H1 (cell line): ENCODE measurements at regions not wholly inside any gene's neighbourhood (a gene's known extent, or its start where the extent isn't known, plus 50 kb on each side); places are given as distances from the start of the nearest gene placed in this dataset.

ENCODE experiments used
- CTCF ChIA-PET: fragments of 300-600 bp; sonication (Branson Sonifier 250); formaldehyde crosslinking; loops from one replicate; lab custom pipeline; 2021; ENCODE audit not compliant: partially characterized antibody; lab: Charles Lee
- POLR2A ChIA-PET: fragments of 300-600 bp; sonication (Branson Sonifier 250); formaldehyde crosslinking; loops from one replicate; lab custom pipeline; 2021; ENCODE audit warnings: inconsistent platforms; ENCODE audit not compliant: partially characterized antibody; lab: Charles Lee
- DNase-seq, 2 experiments: peaks; one replicate each; pipeline versions ENCODE4 v3.0.0 to v3.0.0-alpha.2; 2010 to 2022; ENCODE audit warnings: low spot score in 2 of 2, low read depth in 1 of 2, mixed read lengths in 1 of 2
- FAIRE-seq: peaks from 2 replicates; lab custom pipeline; 2011; peaks lifted over from hg19 to GRCh38; lab: Jason Lieb, UNC
- H2AFZ ChIP-seq: 2 replicates; pipeline ENCODE4 v1.8.1; 2012; ENCODE audit warnings: low read length, inconsistent platforms
- H2AK5ac ChIP-seq: 2 replicates; pipeline ENCODE4 v1.6.1; 2013; ENCODE audit warnings: low read depth, low read length
- H2BK120ac ChIP-seq: replicated peaks from 2 replicates; pipeline ENCODE3; 2013; ENCODE audit warnings: low read depth, low read length, inconsistent platforms
- H2BK12ac ChIP-seq: 2 replicates; pipeline ENCODE4 v1.6.1; 2013; ENCODE audit warnings: low read depth, low read length
- H2BK15ac ChIP-seq: 2 replicates; pipeline ENCODE4 v1.6.1; 2013; ENCODE audit warnings: low read length
- H2BK20ac ChIP-seq: 2 replicates; pipeline ENCODE4 v1.6.1; 2013; ENCODE audit warnings: low read length
- H2BK5ac ChIP-seq: 2 replicates; pipeline ENCODE4 v1.6.1; 2013; ENCODE audit warnings: low read depth, low read length
- H3K14ac ChIP-seq: 2 replicates; pipeline ENCODE4 v1.6.1; 2013; ENCODE audit warnings: inconsistent platforms; ENCODE audit not compliant: insufficient read length
- H3K18ac ChIP-seq: 2 replicates; pipeline ENCODE4 v1.6.1; 2013; ENCODE audit warnings: low read length; ENCODE audit errors: extremely low read depth
- H3K23ac ChIP-seq: 2 replicates; pipeline ENCODE4 v1.6.1; 2013; ENCODE audit warnings: inconsistent platforms; ENCODE audit not compliant: insufficient read length
- H3K23me2 ChIP-seq: 2 replicates; pipeline ENCODE4 v1.6.1; 2013; ENCODE audit warnings: low read depth, low read length
- H3K27ac ChIP-seq: 2 replicates; pipeline ENCODE4 v1.6.1; 2011; ENCODE audit warnings: low read depth, low read length, inconsistent platforms
- H3K27me3 ChIP-seq, 4 experiments: replicated peaks in 1 of 4; 1 replicate in 1 of 4; 2 replicates in 3 of 4; pipeline versions ENCODE4 v1.6.1 to v1.8.1; 2011 to 2013; ENCODE audit warnings: low read length in 3 of 4, mild to moderate bottlenecking in 3 of 4, inconsistent platforms in 2 of 4, mixed read lengths in 2 of 4, moderate library complexity in 1 of 4; ENCODE audit not compliant: control insufficient read depth in 3 of 4, insufficient read depth in 3 of 4; ENCODE audit errors: extremely low read depth in 1 of 4
- H3K36me3 ChIP-seq, 4 experiments: 2 replicates each; pipeline versions ENCODE4 v1.6.1 to v1.8.1; 2011 to 2013; ENCODE audit warnings: mild to moderate bottlenecking in 4 of 4, low read length in 3 of 4, moderate library complexity in 2 of 4, control low read depth in 1 of 4, inconsistent platforms in 1 of 4; ENCODE audit not compliant: insufficient read depth in 4 of 4, control insufficient read depth in 2 of 4
- H3K4ac ChIP-seq: replicated peaks from 2 replicates; pipeline ENCODE3; 2013; ENCODE audit warnings: low read length, low read depth, mixed read lengths, inconsistent platforms; ENCODE audit not compliant: insufficient read length
- H3K4me1 ChIP-seq, 4 experiments: replicated peaks in 1 of 4; 1 replicate in 1 of 4; 2 replicates in 3 of 4; pipeline versions ENCODE4 v1.6.1 to v1.8.1; 2011 to 2013; ENCODE audit warnings: low read length in 3 of 4, inconsistent platforms in 2 of 4, mixed read lengths in 1 of 4; ENCODE audit not compliant: insufficient read depth in 4 of 4, control insufficient read depth in 3 of 4
- H3K4me2 ChIP-seq, 2 experiments: 2 replicates each; pipeline versions ENCODE4 v1.6.1 to v1.8.1; 2011 to 2013; ENCODE audit warnings: low read depth in 2 of 2, low read length in 2 of 2, control low read depth in 1 of 2, inconsistent platforms in 1 of 2, mild to moderate bottlenecking in 1 of 2; ENCODE audit not compliant: insufficient read depth in 1 of 2
- H3K4me3 ChIP-seq, 4 experiments: fragments of 200-600, 300-600 bp in 1 of 4; sonication (generic), shearing (Covaris generic), sonication (Bioruptor Twin) in 1 of 4; 2 replicates each; pipeline versions ENCODE4 v1.5.1 to v1.8.1; 2011 to 2016; ENCODE audit warnings: low read length in 4 of 4, low read depth in 3 of 4, control low read depth in 2 of 4, inconsistent platforms in 2 of 4, mild to moderate bottlenecking in 2 of 4, mixed read lengths in 1 of 4, moderate library complexity in 1 of 4; ENCODE audit not compliant: insufficient read depth in 2 of 4; ENCODE audit errors: extremely low read depth in 1 of 4
- H3K56ac ChIP-seq: replicated peaks from 2 replicates; pipeline ENCODE3; 2013; ENCODE audit warnings: low read depth, mild to moderate bottlenecking, mixed read lengths, low read length, inconsistent platforms; ENCODE audit not compliant: insufficient read length
- H3K79me1 ChIP-seq: 2 replicates; pipeline ENCODE4 v1.6.1; 2013; ENCODE audit warnings: low read depth, low read length, control low read depth
- H3K79me2 ChIP-seq, 2 experiments: 2 replicates each; pipeline versions ENCODE4 v1.6.1 to v1.8.1; 2012 to 2013; ENCODE audit warnings: low read length in 2 of 2, mild to moderate bottlenecking in 2 of 2, inconsistent platforms in 1 of 2; ENCODE audit not compliant: insufficient read depth in 2 of 2, control insufficient read depth in 1 of 2
- H3K9ac ChIP-seq, 4 experiments: replicated peaks in 1 of 4; 1 replicate in 1 of 4; 2 replicates in 3 of 4; pipeline versions ENCODE4 v1.6.1 to v1.8.1; 2011 to 2013; ENCODE audit warnings: low read depth in 3 of 4, low read length in 3 of 4, control low read depth in 2 of 4, mild to moderate bottlenecking in 2 of 4, moderate library complexity in 2 of 4, inconsistent platforms in 1 of 4; ENCODE audit errors: extremely low read depth in 1 of 4
- H3K9me3 ChIP-seq, 2 experiments: 2 replicates each; pipeline versions ENCODE4 v1.6.1 to v1.8.1; 2012 to 2013; ENCODE audit warnings: mild to moderate bottlenecking in 2 of 2, moderate library complexity in 2 of 2, control low read depth in 1 of 2, inconsistent platforms in 1 of 2, low read depth in 1 of 2, low read length in 1 of 2, mixed read lengths in 1 of 2; ENCODE audit not compliant: insufficient read depth in 2 of 2
- H4K20me1 ChIP-seq, 2 experiments: replicated peaks in 1 of 2; 2 replicates each; pipeline versions ENCODE3 to v1.8.1; 2011 to 2013; ENCODE audit warnings: inconsistent platforms in 2 of 2, low read length in 2 of 2, mild to moderate bottlenecking in 1 of 2; ENCODE audit not compliant: insufficient read depth in 2 of 2, control insufficient read depth in 1 of 2
- H4K5ac ChIP-seq: 2 replicates; pipeline ENCODE4 v1.6.1; 2013; ENCODE audit warnings: low read length, low read depth, mixed read lengths, inconsistent platforms; ENCODE audit not compliant: insufficient read length
- H4K8ac ChIP-seq: 2 replicates; pipeline ENCODE4 v1.8.0; 2013; ENCODE audit warnings: mild to moderate bottlenecking, moderate library complexity, low read length, inconsistent platforms; ENCODE audit not compliant: insufficient read depth; ENCODE audit errors: extremely low read depth
- H4K91ac ChIP-seq: replicated peaks from 2 replicates; pipeline ENCODE3; 2013; ENCODE audit warnings: low read length, mixed read lengths, inconsistent platforms; ENCODE audit not compliant: insufficient read length
- ASH2L ChIP-seq: fragments of 200-600, 300-600 bp; sonication (generic); IDR thresholded peaks from one replicate; pipeline ENCODE4 v1.7.1; 2017; ENCODE audit warnings: low read length
- ATF2 ChIP-seq: IDR thresholded peaks from 2 replicates; pipeline ENCODE4 v1.6.1; 2012; ENCODE audit warnings: low read length, inconsistent platforms
- CBX5 ChIP-seq: fragments of 300-800, 300-1000 bp; sonication (generic); IDR thresholded peaks from 2 replicates; pipeline ENCODE4 v1.7.1; 2016; ENCODE audit warnings: antibody characterized with exemption, low read length, low read depth
- EZH2 ChIP-seq: fragments of 200-600 bp; sonication (generic); IDR thresholded peaks from 2 replicates; pipeline ENCODE4 v1.7.1; 2012; ENCODE audit warnings: low read depth, mild to moderate bottlenecking, moderate library complexity, low read length, inconsistent platforms; ENCODE audit not compliant: severe bottlenecking
- POU5F1 ChIP-seq: IDR thresholded peaks from 2 replicates; pipeline ENCODE4 v1.6.1; 2011; ENCODE audit warnings: low read depth, mild to moderate bottlenecking, low read length, moderate library complexity
- SRF ChIP-seq: IDR thresholded peaks from 2 replicates; pipeline ENCODE4 v1.6.1; 2011; ENCODE audit warnings: mild to moderate bottlenecking, low read depth, low read length, moderate library complexity
- TBP ChIP-seq: IDR thresholded peaks from 2 replicates; pipeline ENCODE4 v1.6.1; 2011; ENCODE audit warnings: low read depth, low read length, improper control_type of control experiment
- WGBS, 2 experiments: shearing (Covaris generic) in 1 of 2; methylation state at CpG; one replicate each; pipeline versions ENCODE4 v1.1.6 to v1.1.7; 2013 to 2015; ENCODE audit warnings: low lambda C conversion rate in 2 of 2, mixed read lengths in 2 of 2, inconsistent platforms in 1 of 2, low coverage in 1 of 2, missing lambda C conversion rate in 1 of 2; ENCODE audit not compliant: insufficient replicate concordance in 2 of 2, insufficient coverage in 1 of 2, insufficient read length in 1 of 2; ENCODE audit errors: extremely low coverage in 1 of 2, missing lambda C conversion rate in 1 of 2; 5-methylcytosine and 5-hydroxymethylcytosine counted together

- no peak overlapping the region for H4K8ac ChIP-seq
- CTCF ChIA-PET: interaction anchor here (1.6 kb wide), 1 partner anchor 533 kb away, joined by 3 read pairs; no protein-coding TSS in a partner anchor
- no peaks in the 10 kb centered on the region for H3K27me3 ChIP-seq
- H4K91ac ChIP-seq: no peak overlapping the region
- H3K23ac ChIP-seq: no peak overlapping the region
- H4K20me1 ChIP-seq: no peaks in the 10 kb centered on the region
- H3K14ac ChIP-seq: no peak overlapping the region
- H3K36me3 ChIP-seq: no peaks in the 10 kb centered on the region
- H4K5ac ChIP-seq: no peak overlapping the region
- POLR2A ChIA-PET: no interaction called here
- no peaks in the 10 kb centered on the region for H3K4me1 ChIP-seq
- no peaks in the 10 kb centered on the region for H3K23me2 ChIP-seq
- H2BK5ac ChIP-seq: no peak overlapping the region
- FAIRE-seq: no peak
- no peak overlapping the region for H2AFZ ChIP-seq
- no peak overlapping the region for H3K9ac ChIP-seq
- H2BK12ac ChIP-seq: no peak overlapping the region
- H2BK15ac ChIP-seq: no peak overlapping the region
- no peak overlapping the region for H2BK20ac ChIP-seq
- H3K27ac ChIP-seq: no peak overlapping the region
- no peak overlapping the region for H2AK5ac ChIP-seq
- H3K18ac ChIP-seq: no peak overlapping the region
- 98% methylated on average over 2 of the region's 2 CpGs; no CpG with 5 or more reads in 1 of the 2 experiments for WGBS, 2 experiments
- H3K79me2 ChIP-seq: no peaks in the 10 kb centered on the region
- no peak overlapping the region for H2BK120ac ChIP-seq
- H3K56ac ChIP-seq: no peak overlapping the region
- no peaks in the 10 kb centered on the region for H3K79me1 ChIP-seq
- TF ChIP-seq CBX5 (no peak), TBP (no peak), ASH2L (no peak), SRF (no peak), POU5F1 (no peak), ATF2 (no peak), EZH2 (no peak)
- H3K4me2 ChIP-seq: no peak overlapping the region
- no peak overlapping the region for H3K4me3 ChIP-seq
- no peak overlapping the region for H3K4ac ChIP-seq
- no peak for DNase-seq
- peaks cover 0 to 2% of the 10 kb centered on the region in 2 experiments; a peak in 1 of 4 replicates for H3K9me3 ChIP-seq
Observed at GRCh38 chr13:88601949-88602348, 930.8 kb downstream of the SLITRK5 start.
